Transverse colon (tissue), 4 donors: ENCODE measurements at regions not wholly inside any gene's neighbourhood (a gene's known extent, or its start where the extent isn't known, plus 50 kb on each side); places are given as distances from the start of the nearest gene placed in this dataset.

ENCODE experiments used
- DNase-seq: peaks from one replicate; pipeline ENCODE4 v3.0.0-alpha.2; 2019
- H3K27ac ChIP-seq, 4 donors: fragments of 200-600 bp; sonication (generic); 2 replicates each; pipeline ENCODE4 v1.5.1; 2016 to 2018; ENCODE audit warnings: inconsistent platforms in 4 of 4
- H3K27me3 ChIP-seq: fragments of 200-600 bp; sonication (generic); 2 replicates; pipeline ENCODE4 v1.5.1; 2017; ENCODE audit warnings: inconsistent platforms
- H3K36me3 ChIP-seq, 4 donors: fragments of 200-600 bp; sonication (generic); 2 replicates each; pipeline ENCODE4 v1.5.1; 2017 to 2019; ENCODE audit warnings: inconsistent platforms in 4 of 4
- H3K4me1 ChIP-seq, 4 donors: fragments of 200-600 bp; sonication (generic); 2 replicates each; pipeline ENCODE4 v1.5.1; 2017 to 2020; ENCODE audit warnings: inconsistent platforms in 4 of 4
- H3K4me3 ChIP-seq, 4 donors: fragments of 200-600 bp; sonication (generic); 1 replicate in 1 of 4; 2 replicates in 3 of 4; pipeline versions ENCODE4 v1.5.1 to v1.6.1; 2017 to 2019; ENCODE audit warnings: inconsistent platforms in 4 of 4
- H3K9me3 ChIP-seq, 2 donors: fragments of 200-600 bp; sonication (generic); 2 replicates each; pipeline ENCODE4 v1.5.1; 2017 to 2019; ENCODE audit warnings: inconsistent platforms in 2 of 2
- EP300 ChIP-seq: sonication (generic); formaldehyde crosslinking; IDR thresholded peaks from one replicate; pipeline ENCODE4 v1.6.1; 2017; ENCODE audit warnings: antibody characterized with exemption, low read depth
- POLR2A ChIP-seq: fragments of 450-650 bp; IDR thresholded peaks from one replicate; pipeline ENCODE4 v1.6.1; 2016; ENCODE audit warnings: antibody characterized with exemption, mild to moderate bottlenecking, moderate library complexity
- POLR2AphosphoS5 ChIP-seq, 3 donors: sonication (generic); formaldehyde crosslinking; IDR thresholded peaks; one replicate each; pipeline ENCODE4 v1.6.1; 2016; ENCODE audit warnings: antibody characterized with exemption in 3 of 3
- WGBS, 2 donors: methylation state at CpG; one replicate each; pipeline ENCODE4 v1.1.5; 2018; ENCODE audit warnings: low coverage in 1 of 2; 5-methylcytosine and 5-hydroxymethylcytosine counted together
- in situ Hi-C, 4 donors: fragments of 200-750 bp; cut with MboI; loops; one replicate each; pipeline versions ENCODE4 v1.15.0 to v1.15.1; 2017; ENCODE audit warnings: low sequenced_read_pairs in 3 of 4, low pct_ligation_motif_present in 1 of 4, low pct_unique_long_range_greater_than_20kb in 1 of 4
- intact Hi-C: fragments of 100-400 bp; cut with DNase I; formaldehyde crosslinking; loops from one replicate; pipeline ENCODE4 v1.15.1; 2023; ENCODE audit warnings: low total_unique reads
- TF ChIP-seq, protein P1 (sequence below), 5 experiments: fragments of 200-600 bp in 3 of 5; fragments of 450-650 bp in 2 of 5; sonication (generic) in 3 of 5; IDR thresholded peaks; 1 replicate in 2 of 5; 2 replicates in 3 of 5; pipeline ENCODE4 v1.5.1; 2016 to 2017; ENCODE audit warnings: antibody characterized with exemption in 5 of 5, inconsistent platforms in 3 of 5, mild to moderate bottlenecking in 2 of 5, moderate library complexity in 1 of 5

DNA sequence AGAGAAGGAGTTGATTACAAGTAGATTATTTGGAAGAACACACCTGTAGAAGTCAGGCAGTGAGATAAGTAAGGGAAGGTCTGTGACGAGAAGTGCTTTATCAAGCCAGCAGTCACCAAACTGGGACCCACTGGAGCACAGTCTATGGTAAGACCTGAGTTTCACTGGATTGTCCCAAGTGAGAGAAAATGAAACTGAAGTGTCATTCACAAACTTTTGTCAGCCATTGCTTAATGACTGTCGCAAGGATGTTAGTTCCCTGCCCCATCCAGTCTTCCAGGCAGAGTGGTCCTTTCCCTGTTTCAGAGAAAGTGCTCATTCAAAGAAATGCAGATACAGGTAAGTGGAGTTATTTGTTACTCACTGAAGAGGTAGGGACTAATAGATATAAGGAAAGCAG, 728.0 kb upstream of the TENM4 start:
- 40 to 83% methylated on average over 1 to 2 of the region's 2 CpGs for WGBS, 2 donors
- H3K9me3 ChIP-seq, result peaks cover 0 to 3% of the 10 kb centered on the region in 2 donors
- H3K4me3 ChIP-seq, result no peak overlapping the region
- TF ChIP-seq, protein P1, sequence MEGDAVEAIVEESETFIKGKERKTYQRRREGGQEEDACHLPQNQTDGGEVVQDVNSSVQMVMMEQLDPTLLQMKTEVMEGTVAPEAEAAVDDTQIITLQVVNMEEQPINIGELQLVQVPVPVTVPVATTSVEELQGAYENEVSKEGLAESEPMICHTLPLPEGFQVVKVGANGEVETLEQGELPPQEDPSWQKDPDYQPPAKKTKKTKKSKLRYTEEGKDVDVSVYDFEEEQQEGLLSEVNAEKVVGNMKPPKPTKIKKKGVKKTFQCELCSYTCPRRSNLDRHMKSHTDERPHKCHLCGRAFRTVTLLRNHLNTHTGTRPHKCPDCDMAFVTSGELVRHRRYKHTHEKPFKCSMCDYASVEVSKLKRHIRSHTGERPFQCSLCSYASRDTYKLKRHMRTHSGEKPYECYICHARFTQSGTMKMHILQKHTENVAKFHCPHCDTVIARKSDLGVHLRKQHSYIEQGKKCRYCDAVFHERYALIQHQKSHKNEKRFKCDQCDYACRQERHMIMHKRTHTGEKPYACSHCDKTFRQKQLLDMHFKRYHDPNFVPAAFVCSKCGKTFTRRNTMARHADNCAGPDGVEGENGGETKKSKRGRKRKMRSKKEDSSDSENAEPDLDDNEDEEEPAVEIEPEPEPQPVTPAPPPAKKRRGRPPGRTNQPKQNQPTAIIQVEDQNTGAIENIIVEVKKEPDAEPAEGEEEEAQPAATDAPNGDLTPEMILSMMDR (IDR thresholded peaks at IDR 0.05), result no peak
- TF ChIP-seq POLR2A (no peak), POLR2AphosphoS5 (IDR thresholded peaks at IDR 0.05) (no peak), EP300 (no peak)
- H3K27ac ChIP-seq, result no peak overlapping the region
- H3K36me3 ChIP-seq, result no peaks in the 10 kb centered on the region
- in situ Hi-C loops (loop anchor here in 1 of 4 donors (25.0 kb wide), 1 partner anchor 406 kb away; no protein-coding TSS in a partner anchor), intact Hi-C loops (no loop called here)
- no peaks in the 10 kb centered on the region for H3K27me3 ChIP-seq
- DNase-seq, result no peak
- H3K4me1 ChIP-seq, result no peaks in the 10 kb centered on the region

DNA sequence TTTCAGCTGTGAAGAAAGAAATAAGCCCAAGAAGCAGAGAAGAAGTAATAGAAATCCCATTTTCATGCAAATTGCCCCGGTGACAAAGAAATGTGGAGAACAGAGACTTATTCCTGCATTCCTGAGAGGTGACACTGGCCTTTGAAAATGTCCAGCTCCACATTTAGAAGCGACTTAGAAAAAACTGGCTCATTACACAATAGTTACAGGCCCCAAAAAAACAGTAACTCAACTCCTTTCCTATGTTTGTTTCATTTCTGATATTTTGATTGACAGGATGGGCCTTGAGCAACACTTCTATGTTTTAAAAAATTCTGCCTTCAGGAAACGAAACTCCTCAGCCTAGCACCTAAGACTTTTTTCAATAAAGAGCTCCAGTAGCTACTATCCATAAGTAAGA, 726.9 kb upstream of the TENM4 start:
- intact Hi-C loops (no loop called here), in situ Hi-C loops (loop anchor here in 1 of 4 donors (25.0 kb wide), 1 partner anchor 405 kb away; no protein-coding TSS in a partner anchor)
- H3K9me3 ChIP-seq, result peaks cover 0 to 3% of the 10 kb centered on the region in 2 donors
- no peaks in the 10 kb centered on the region for H3K4me1 ChIP-seq
- WGBS, 2 donors, result 68 to 76% methylated on average over 3 of the region's 3 CpGs
- no peak overlapping the region for H3K27ac ChIP-seq
- no peak overlapping the region for H3K4me3 ChIP-seq
- no peaks in the 10 kb centered on the region for H3K27me3 ChIP-seq
- DNase-seq, result no peak
- no peaks in the 10 kb centered on the region for H3K36me3 ChIP-seq
- TF ChIP-seq, protein P1 (IDR thresholded peaks at IDR 0.05), result no peak
- no peak for TF ChIP-seq EP300
- TF ChIP-seq POLR2AphosphoS5 (IDR thresholded peaks at IDR 0.05), result no peak
- no peak for TF ChIP-seq POLR2A

DNA sequence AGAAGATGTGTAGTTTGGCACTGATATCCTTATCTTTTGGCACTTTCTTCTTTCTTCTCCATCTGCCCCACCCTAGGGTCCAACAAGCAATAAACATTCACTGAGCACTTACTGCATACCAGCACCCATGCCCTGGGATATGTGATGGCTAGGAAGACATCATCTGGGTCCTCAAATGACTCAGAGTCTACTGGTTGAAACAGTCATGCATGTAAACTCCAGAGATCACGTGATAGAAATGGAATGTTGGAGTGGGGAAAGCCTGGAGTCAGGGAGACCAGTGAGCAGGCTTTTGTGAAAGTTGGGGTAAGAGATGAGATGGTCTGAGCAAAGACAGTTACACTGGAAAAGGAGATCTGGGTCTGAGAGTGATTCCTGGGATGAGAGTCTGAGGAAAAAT, 724.9 kb upstream of the TENM4 start:
- in situ Hi-C loops, result loop anchor here in 1 of 4 donors (25.0 kb wide), 1 partner anchor 403 kb away; no protein-coding TSS in a partner anchor
- no peaks in the 10 kb centered on the region for H3K36me3 ChIP-seq
- WGBS, 2 donors, result 54 to 56% methylated on average over 1 of the region's 1 CpG
- H3K9me3 ChIP-seq, result peaks cover 0 to 3% of the 10 kb centered on the region in 2 donors
- H3K4me3 ChIP-seq, result no peak overlapping the region
- H3K4me1 ChIP-seq, result no peaks in the 10 kb centered on the region
- no peaks in the 10 kb centered on the region for H3K27me3 ChIP-seq
- intact Hi-C loops, result no loop called here
- TF ChIP-seq, protein P1 (IDR thresholded peaks at IDR 0.05), result no peak
- TF ChIP-seq POLR2A, result no peak
- TF ChIP-seq POLR2AphosphoS5 (IDR thresholded peaks at IDR 0.05), result no peak
- DNase-seq, result no peak
- no peak overlapping the region for H3K27ac ChIP-seq

DNA sequence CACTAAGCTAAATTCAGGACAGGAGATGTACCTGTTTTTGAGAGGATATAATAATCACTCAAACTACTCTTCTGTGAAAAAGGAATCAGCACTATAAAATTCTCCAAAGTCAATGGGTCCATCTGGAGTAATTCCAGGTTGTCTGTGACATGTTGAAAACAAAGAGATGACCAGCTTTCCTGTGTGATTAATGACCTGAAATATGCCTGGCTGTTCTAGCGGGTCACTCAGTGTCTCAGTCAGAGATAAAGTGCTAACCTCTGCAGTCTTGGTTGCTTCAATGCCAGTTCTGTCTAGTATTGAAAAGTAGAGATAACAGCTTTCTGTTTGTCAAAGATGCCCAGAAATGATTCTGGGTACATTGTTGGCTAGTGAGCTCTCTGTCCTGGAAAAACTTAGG, 722.6 kb upstream of the TENM4 start:
- no peak overlapping the region for H3K27ac ChIP-seq
- DNase-seq, result no peak
- intact Hi-C loops (no loop called here), in situ Hi-C loops (loop anchor here in 1 of 4 donors (25.0 kb wide), 1 partner anchor 401 kb away; no protein-coding TSS in a partner anchor)
- no peaks in the 10 kb centered on the region for H3K36me3 ChIP-seq
- H3K9me3 ChIP-seq, result no peaks in the 10 kb centered on the region
- no peak overlapping the region for H3K4me3 ChIP-seq
- TF ChIP-seq POLR2A (no peak), POLR2AphosphoS5 (IDR thresholded peaks at IDR 0.05) (no peak)
- no peaks in the 10 kb centered on the region for H3K27me3 ChIP-seq
- no peaks in the 10 kb centered on the region for H3K4me1 ChIP-seq
- 85 to 100% methylated on average over 1 of the region's 1 CpG for WGBS, 2 donors

DNA sequence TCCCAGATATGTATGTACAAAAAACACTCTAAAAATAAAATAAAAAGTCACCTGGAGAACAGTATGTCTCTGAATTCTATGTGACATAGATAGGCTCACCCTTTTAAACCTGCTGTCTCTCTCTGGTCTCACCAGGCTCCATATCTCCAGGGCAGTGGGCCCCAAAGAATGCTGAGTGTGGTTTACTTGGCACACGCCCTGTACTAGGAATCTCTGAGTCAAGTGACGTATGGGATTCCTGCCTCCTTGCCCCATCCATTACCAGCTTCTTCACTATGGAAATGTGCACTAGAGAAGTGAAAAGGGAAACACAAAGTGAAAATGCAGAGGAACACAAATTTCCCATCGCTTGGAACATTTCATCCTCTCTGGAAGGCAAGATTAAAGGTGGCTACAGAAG, 722.2 kb upstream of the TENM4 start:
- Histone ChIP-seq H3K4me3 (no peak overlapping the region), H3K9me3 (no peaks in the 10 kb centered on the region), H3K27me3 (no peaks in the 10 kb centered on the region), H3K4me1 (no peaks in the 10 kb centered on the region), H3K36me3 (no peaks in the 10 kb centered on the region), H3K27ac (no peak overlapping the region)
- no peak for DNase-seq
- TF ChIP-seq POLR2AphosphoS5 (IDR thresholded peaks at IDR 0.05) (no peak), POLR2A (no peak), EP300 (no peak)
- TF ChIP-seq, protein P1 (IDR thresholded peaks at IDR 0.05), result no peak
- intact Hi-C loops (no loop called here), in situ Hi-C loops (loop anchor here in 1 of 4 donors (25.0 kb wide), 1 partner anchor 401 kb away; no protein-coding TSS in a partner anchor)
- 57 to 73% methylated on average over 1 to 3 of the region's 3 CpGs for WGBS, 2 donors
